LNCaP clone FGC (cell line): ENCODE measurements at regions not wholly inside any gene's neighbourhood (a gene's known extent, or its start where the extent isn't known, plus 50 kb on each side); places are given as distances from the start of the nearest gene placed in this dataset.
"Not testable (repeated sequence)": the region's sequence is repeated elsewhere in the genome, so short reads cannot be mapped to it uniquely, and the experiment has no call there.

Experiments used
- DNase-seq: peaks from one replicate; pipeline ENCODE4 v3.0.0-alpha.2; 2011; ENCODE audit warnings: low read depth
- H3K4me3 ChIP-seq: 2 replicates; pipeline ENCODE4 v1.5.1; 2011; ENCODE audit warnings: mild to moderate bottlenecking, low read depth, low read length, control low read depth
- TF ChIP-seq, protein P1 (sequence below): IDR thresholded peaks from 2 replicates; pipeline ENCODE4 v1.5.1; 2012; ENCODE audit warnings: mild to moderate bottlenecking; ENCODE audit not compliant: control insufficient read depth, insufficient read depth; ENCODE audit errors: extremely low read depth

DNA sequence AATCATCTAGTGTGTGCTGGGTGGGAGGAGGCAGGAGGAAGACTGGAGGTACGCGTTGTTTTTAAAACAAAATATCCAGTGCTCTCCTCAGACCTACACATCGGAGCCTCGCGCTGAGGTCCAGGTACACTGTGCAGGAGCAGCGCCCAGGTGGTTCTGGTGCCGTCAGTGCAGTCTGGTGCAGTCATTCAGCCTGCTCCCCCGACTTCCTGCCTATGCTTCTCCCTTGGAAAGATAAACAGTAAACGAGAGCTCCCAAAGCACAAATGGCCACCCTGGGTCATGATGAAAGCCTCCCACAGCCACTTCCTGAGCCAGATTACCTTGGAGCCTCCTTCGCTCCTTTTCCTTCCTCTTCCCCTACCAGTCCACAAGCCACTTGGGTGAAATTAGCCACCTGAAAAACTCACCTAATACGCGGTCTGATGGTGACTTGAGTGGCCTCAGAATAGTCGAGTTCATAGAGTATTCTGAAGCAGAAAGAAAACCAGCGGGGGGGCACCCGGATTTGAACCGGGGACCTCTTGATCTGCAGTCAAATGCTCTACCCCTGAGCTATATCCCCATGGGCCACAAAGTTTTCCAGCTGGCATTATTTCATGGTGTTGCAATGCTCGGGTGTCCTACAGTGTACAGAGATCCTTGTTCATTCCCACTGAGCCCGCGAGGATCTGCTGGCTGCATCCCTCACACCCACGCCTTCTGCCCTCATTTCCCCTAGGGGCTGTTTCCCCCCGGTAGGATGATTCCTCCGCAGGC lies 82.5 kb downstream of the ZNF467 start:
- no peak overlapping the region for H3K4me3 ChIP-seq
- TF ChIP-seq, protein P1, sequence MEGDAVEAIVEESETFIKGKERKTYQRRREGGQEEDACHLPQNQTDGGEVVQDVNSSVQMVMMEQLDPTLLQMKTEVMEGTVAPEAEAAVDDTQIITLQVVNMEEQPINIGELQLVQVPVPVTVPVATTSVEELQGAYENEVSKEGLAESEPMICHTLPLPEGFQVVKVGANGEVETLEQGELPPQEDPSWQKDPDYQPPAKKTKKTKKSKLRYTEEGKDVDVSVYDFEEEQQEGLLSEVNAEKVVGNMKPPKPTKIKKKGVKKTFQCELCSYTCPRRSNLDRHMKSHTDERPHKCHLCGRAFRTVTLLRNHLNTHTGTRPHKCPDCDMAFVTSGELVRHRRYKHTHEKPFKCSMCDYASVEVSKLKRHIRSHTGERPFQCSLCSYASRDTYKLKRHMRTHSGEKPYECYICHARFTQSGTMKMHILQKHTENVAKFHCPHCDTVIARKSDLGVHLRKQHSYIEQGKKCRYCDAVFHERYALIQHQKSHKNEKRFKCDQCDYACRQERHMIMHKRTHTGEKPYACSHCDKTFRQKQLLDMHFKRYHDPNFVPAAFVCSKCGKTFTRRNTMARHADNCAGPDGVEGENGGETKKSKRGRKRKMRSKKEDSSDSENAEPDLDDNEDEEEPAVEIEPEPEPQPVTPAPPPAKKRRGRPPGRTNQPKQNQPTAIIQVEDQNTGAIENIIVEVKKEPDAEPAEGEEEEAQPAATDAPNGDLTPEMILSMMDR = no peak
- peak; percentile 64 for DNase-seq

DNA sequence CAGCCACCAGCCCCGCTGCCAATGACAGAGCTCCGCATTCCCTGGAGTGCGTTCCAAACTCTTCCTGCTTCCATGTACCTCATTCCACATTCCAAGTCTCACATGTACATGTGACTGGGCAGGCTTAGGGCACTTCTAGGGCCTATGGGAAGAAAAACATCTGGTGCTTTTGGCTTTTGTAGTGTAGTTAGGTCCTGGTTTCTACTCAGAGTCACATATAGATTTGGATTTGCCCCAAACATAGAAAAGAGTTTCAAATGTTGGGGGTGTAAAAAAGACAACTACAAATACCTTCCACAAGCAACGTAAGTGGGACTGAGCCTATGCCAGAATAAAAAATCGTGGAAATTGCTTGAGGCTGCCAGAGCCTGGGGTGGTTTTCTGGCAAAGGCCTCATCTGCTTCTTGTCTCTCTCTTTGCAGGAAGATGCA lies 84.1 kb downstream of the ZNF467 start:
- TF ChIP-seq, protein P1 = no peak
- H3K4me3 ChIP-seq = no peak overlapping the region
- no peak for DNase-seq

DNA sequence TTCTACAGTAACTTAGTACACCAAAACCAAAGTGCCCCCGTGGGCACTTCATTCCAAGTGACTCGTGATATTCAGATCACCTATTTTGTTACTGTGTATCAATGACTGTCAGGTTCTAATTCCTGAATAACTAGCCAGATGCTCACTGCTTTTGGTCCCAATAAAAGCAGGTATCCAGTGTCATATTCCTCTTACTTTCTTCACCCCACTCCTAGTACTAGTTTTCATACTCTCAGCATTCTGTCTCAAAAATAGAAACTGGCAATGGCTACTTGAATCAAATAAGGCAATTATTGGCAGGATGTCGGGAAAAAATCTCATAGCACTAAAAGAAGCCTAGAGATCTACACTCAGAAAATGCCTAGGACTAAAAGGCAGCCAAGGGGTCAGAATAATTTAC lies 84.6 kb downstream of the ZNF467 start:
- TF ChIP-seq, protein P1 = no peak
- H3K4me3 ChIP-seq = no peak overlapping the region
- DNase-seq = no peak

DNA sequence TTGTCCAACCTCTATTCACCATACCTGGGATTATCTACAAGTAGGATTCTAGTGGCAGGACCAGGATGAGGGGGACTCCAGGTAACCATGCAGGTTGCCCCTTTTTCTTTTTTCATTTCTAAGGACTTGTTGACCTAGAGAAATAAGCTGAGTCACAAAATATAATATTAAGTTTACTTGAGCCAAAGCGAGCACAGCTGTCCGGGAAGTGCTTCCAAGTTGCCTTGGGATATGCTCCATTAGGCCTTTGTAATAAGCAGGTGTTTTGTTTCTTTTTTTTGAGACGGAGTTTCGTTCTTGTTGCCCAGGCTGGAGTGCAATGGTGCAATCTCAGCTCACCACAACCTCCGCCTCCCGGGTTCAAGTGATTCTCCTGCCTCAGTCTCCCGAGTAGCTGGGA lies 85.6 kb downstream of the ZNF467 start:
- not testable (repeated sequence) for H3K4me3 ChIP-seq, DNase-seq

DNA sequence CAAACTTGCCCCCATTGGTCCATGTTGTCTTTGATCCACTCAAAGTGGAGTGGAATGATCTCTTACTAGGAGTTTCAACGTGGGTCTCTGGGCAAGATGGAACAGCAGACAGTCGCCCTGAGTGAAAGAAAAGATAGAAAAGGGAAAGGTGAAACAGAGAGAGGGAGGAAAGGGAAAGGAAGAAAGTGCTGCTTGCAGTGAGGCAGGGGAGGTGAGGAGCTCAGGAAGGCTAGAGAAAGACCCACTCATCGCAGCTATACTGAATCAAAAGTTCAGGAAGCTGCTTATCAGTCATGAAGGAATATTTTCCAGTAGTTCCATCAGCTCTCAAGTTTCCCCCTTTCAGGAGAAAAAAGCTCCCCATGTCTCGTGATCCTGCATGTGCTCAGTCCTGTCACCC lies 86.9 kb downstream of the ZNF467 start:
- TF ChIP-seq, protein P1 = no peak
- DNase-seq = no peak

DNA sequence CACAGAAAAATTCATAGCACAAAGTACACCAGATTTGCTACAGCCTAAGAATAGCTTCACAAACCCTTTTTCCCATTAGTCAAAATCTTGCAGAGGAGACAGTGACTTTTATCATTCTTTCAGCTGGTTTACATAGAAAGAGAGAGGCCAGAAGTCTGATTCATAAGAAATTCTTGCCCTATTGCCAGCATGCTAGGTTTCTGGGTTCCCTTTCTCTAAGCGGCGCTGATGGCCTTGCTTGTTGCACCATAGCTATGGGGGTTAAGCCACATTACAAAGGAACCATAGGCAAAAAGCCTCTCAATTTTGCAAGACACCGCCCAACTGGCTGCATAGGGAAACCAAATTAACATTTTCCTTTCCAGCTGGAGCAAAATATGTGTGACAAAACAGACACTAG lies 87.4 kb downstream of the ZNF467 start:
- no peak overlapping the region for H3K4me3 ChIP-seq
- DNase-seq = no peak

More for the DNA sequence above, 86.9 kb downstream of the ZNF467 start:
- no peak overlapping the region for H3K4me3 ChIP-seq

DNA sequence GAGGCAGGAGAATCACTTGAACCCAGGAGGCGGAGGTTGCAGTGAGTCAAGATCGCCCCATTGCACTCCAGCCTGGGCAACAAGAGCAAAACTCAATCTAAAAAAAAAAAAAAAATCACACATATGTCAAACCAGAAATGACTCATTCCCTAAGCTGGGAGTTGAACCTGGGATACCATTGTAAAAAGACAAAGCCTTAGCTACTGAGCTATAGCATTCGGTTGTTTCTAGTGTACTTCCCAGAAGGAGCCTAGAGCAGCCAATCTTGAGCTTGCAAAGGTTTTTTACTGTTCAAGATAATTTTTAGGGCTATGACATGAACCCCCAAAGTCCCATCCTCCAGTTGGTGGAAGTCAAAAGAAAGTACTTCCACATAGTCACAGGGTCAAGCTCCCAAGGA lies 87.9 kb downstream of the ZNF467 start:
- H3K4me3 ChIP-seq = no peak overlapping the region
- no peak for DNase-seq
- TF ChIP-seq, protein P1 = no peak

More for the DNA sequence above, 87.4 kb downstream of the ZNF467 start:
- TF ChIP-seq, protein P1 = no peak
